Neural cell (in vitro differentiated cells): ENCODE measurements at regions not wholly inside any gene's neighbourhood (a gene's known extent, or its start where the extent isn't known, plus 50 kb on each side); places are given as distances from the start of the nearest gene placed in this dataset.

Source experiments
- EZH2 ChIP-seq: fragments of 200-600, 300-800 bp; shearing (Covaris generic), sonication (generic); IDR thresholded peaks from 2 replicates; pipeline ENCODE4 v1.6.1; 2014; ENCODE audit warnings: antibody characterized with exemption, low read length, borderline replicate concordance, mild to moderate bottlenecking; ENCODE audit not compliant: insufficient read depth, poor library complexity, severe bottlenecking
- RAD21 ChIP-seq: fragments of 450-650 bp; conservative IDR thresholded peaks from 2 replicates; pipeline ENCODE4 v1.6.1; 2014; ENCODE audit warnings: antibody characterized with exemption, mild to moderate bottlenecking, moderate library complexity
- TF ChIP-seq, protein P1 (sequence below): fragments of 450-650 bp; IDR thresholded peaks from 2 replicates; pipeline ENCODE4 v1.5.1; 2014; ENCODE audit warnings: antibody characterized with exemption, mild to moderate bottlenecking, moderate library complexity; ENCODE audit not compliant: poor library complexity, severe bottlenecking

DNA sequence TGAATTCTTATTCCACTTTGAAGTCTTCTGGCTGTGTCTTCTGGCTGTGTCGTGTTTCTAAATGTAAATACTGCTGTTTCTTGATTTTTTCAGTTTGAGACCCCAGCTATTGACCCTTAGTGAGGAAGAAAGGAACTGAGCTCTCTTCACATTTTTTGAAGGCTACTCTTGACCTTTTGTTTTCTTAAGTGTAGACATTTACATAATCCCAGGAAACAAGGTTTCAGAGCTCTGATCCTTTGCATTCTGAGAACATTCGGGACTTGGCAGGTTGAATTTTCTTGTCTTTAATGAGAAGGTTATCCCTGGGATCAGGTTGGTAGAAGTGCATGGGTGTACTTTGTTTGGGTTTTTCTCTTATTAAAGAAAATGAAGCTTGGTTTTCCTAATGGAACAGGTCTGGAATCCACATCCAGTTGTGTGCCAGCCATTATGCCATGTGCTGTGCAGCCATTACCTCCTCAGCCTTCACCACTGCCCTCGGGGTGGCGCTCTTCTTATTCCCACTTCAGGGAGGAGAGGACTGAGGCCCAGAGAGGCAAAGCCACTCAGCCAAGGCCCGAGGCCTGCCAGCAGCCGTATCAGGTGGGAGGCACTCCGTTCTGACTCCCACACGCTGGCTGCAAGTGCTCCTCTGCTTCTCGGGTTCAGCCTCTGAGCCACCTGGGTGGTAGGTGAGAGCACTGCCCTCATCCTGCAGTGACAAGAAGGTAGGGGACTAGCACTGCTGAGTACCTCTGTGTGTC, 120.9 kb downstream of the BEGAIN start:
- TF ChIP-seq, protein P1, sequence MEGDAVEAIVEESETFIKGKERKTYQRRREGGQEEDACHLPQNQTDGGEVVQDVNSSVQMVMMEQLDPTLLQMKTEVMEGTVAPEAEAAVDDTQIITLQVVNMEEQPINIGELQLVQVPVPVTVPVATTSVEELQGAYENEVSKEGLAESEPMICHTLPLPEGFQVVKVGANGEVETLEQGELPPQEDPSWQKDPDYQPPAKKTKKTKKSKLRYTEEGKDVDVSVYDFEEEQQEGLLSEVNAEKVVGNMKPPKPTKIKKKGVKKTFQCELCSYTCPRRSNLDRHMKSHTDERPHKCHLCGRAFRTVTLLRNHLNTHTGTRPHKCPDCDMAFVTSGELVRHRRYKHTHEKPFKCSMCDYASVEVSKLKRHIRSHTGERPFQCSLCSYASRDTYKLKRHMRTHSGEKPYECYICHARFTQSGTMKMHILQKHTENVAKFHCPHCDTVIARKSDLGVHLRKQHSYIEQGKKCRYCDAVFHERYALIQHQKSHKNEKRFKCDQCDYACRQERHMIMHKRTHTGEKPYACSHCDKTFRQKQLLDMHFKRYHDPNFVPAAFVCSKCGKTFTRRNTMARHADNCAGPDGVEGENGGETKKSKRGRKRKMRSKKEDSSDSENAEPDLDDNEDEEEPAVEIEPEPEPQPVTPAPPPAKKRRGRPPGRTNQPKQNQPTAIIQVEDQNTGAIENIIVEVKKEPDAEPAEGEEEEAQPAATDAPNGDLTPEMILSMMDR = no peak
- no peak for TF ChIP-seq EZH2
- TF ChIP-seq RAD21 = no peak
